ENCODE measurements at regions not wholly inside any gene's neighbourhood (a gene's known extent, or its start where the extent isn't known, plus 50 kb on each side); places are given as distances from the start of the nearest gene placed in this dataset.

- TF ChIP-seq CTCF (conservative IDR thresholded peaks at IDR 0.05): no peak
Measured at GRCh38 chr15:47964229-47964628, 156.6 kb upstream of the SLC24A5 start.

GRCh38 chr15:47965297-47965696 is 155.5 kb upstream of the SLC24A5 start:
- H3K27ac ChIP-seq: no peak overlapping the region
- no peak for TF ChIP-seq CTCF (conservative IDR thresholded peaks at IDR 0.05)

More at GRCh38 chr15:47964229-47964628, 156.6 kb upstream of the SLC24A5 start:
- H3K27ac ChIP-seq: no peak overlapping the region

GRCh38 chr15:47968593-47968992 is 152.2 kb upstream of the SLC24A5 start:
- no peak for TF ChIP-seq CTCF (conservative IDR thresholded peaks at IDR 0.05)
- H3K27ac ChIP-seq: no peak overlapping the region

GRCh38 chr15:47971637-47972036 is 149.2 kb upstream of the SLC24A5 start:
- no peak for TF ChIP-seq CTCF (conservative IDR thresholded peaks at IDR 0.05)
- H3K27ac ChIP-seq: no peak overlapping the region

- no peak overlapping the region for H3K27ac ChIP-seq
- TF ChIP-seq CTCF (conservative IDR thresholded peaks at IDR 0.05): no peak
Measured at GRCh38 chr15:47972738-47973137, 148.1 kb upstream of the SLC24A5 start.

GRCh38 chr15:47974724-47975123 is 146.1 kb upstream of the SLC24A5 start:
- TF ChIP-seq CTCF (conservative IDR thresholded peaks at IDR 0.05): no peak
- H3K27ac ChIP-seq: no peak overlapping the region

GRCh38 chr15:47975427-47975826 is 145.4 kb upstream of the SLC24A5 start:
- H3K27ac ChIP-seq: no peak overlapping the region
- no peak for TF ChIP-seq CTCF (conservative IDR thresholded peaks at IDR 0.05)

- H3K27ac ChIP-seq: no peak overlapping the region
- peak; percentile 42; the same call in 1 of the 2 replicates for TF ChIP-seq CTCF (conservative IDR thresholded peaks at IDR 0.05)
Measured at GRCh38 chr15:47983533-47983932, 137.3 kb upstream of the SLC24A5 start.

Data from VCaP (cell line).